ENCODE measurements at regions not wholly inside any gene's neighbourhood (a gene's known extent, or its start where the extent isn't known, plus 50 kb on each side); places are given as distances from the start of the nearest gene placed in this dataset.

DNA sequence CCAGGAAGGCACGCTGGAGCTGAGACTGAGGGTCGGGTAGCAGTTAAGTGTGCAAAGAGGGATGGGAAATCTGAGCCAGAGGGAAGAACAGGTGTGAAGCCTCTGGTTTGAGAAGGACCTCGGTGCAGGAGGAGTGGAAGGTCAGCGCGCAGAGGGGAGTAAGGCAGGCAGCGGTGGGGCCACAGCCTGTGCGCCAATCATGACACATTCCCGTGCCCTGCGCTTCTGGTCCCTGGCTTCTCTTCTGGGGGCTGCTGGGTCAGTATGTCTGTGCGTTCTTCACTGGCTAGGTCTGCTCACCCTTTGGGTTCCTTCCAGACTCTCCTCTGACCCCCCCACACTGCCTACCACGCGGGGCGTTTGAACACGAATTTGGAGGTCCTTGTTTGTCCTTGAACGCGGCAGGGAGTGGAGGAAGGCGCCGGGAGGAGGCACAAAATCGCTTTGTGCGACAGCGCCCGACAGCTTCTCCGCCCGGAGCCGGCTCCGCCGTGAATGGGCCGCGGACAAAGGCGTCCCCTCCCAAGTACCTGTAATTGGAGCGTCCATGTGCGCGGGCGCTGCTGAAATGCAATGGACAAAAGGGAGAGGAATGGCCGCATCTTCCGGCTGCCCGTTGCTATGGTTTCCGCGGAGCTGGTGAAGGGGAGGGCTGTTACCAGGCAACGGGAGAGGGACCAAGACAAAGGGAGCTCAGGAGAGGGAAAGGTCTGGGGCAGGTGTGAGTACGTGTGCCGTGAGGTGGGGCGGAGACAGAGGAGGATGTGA is 207.2 kb upstream of the SRRM4 start:
- DNase-seq = peak; percentile 84 to 93

DNA sequence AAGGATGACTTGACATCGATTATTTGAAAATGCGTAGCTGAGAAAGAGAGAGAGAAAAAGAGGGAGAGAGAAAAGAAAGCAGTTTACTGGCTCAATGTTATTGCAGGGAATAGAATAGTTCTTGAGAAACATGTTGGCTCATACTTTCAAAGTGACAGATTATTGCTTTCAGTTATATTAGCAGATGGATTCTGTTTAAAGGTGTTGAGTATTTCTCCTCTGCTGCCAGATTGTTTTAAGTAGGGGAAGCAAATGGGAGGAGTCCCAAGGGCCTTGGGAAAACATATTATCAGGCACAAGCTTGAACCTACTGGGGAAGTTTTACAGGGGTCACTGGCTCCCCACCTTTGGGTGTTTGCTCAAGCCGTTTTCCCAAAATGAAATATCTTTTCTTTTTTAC is 203.8 kb upstream of the SRRM4 start:
- DNase-seq = no peak

DNA sequence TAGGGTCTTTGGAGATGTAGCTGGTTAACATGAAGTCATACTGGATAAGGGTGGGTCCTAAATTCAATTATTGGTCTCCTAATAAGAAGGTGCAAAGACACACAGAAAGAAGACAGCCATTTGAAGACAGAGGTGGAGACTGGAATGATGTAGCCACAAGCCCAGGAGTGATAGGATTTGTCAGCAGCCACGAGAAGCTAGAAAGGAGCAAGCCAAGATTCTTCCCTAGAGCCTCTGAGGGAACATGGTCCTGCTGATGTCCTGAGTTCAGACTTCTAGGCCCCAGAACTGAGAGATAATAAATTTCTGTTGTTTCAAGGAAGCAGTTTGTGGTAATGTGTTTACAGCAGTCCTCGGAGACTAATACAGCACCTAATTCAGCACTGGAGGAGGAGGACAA is 203.3 kb upstream of the SRRM4 start:
- DNase-seq = no peak

DNA sequence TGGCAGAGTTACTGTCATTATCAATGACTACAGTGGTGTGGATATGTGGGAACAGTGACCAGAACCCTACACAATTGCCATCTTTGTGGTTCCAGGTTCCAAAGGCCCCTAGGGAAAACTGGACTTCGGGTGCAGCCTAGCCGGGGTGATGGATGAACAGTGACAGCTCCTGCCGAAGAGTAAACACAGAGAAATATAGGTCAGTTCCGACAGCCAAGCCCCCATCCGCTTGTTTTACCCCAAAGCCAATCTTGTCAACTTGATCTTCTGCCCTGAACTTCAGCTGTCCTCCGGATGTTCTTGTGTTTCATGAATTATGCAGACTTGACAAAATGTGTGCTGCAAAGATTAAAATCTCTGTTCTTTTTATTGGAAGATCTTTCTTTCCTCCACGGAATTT is 200.4 kb upstream of the SRRM4 start:
- no peak for DNase-seq

DNA sequence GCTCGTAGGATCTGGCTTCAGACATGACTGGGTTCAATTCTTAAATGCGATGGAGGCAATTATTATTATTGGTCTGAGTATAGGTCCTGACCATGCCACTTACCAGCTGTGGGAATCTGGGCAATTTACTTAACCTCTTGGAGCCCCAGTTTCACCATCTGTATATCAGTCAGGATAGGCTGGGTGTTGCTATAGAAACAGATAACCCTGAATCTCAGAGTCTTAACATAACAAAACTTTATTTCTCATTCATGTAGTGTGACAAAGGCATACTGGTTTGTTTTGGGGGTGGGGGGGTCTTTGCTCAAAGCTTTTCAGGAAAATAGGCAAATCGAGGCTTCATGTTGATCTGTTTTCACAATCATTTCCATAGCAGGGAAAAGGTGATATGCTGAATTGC is 199.6 kb upstream of the SRRM4 start:
- no peak for DNase-seq

DNA sequence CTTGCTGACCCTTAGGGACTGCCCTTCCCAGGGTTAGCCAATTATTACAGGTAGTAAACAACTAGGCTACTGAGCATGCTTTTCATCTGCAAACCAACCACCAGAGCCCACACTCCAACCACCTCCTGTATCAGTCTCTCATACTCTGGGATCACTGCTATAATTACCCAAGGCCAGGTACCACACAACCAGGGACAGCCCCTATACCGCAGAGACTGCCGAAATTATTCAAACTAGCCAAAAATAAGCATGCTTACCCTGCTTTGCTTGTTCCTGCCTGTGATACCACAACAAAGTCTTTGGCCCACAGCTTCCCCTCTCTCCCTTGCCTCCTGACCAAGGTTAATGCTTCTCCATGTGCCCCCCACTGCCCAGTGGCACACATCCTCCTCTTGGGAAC is 197.6 kb upstream of the SRRM4 start:
- no peak for DNase-seq

DNA sequence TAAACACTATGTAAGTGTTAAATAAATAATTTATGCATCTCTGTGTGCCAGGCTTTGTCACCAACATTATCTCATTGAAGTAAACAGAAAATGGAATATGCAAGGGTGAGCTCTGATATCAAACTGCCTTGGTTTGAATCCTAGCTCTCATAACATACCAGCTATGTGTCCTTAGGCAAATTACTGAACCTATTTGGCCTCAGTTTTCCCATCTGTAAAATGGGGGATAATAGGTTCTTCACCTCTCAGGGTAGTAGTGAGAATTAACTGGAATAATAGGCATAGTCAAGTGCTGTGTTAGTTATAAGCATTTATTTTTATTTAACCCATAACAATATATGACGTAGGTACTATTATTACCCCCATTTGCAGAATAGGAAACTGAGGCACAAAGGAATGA is 190.8 kb upstream of the SRRM4 start:
- no peak for DNase-seq

DNA sequence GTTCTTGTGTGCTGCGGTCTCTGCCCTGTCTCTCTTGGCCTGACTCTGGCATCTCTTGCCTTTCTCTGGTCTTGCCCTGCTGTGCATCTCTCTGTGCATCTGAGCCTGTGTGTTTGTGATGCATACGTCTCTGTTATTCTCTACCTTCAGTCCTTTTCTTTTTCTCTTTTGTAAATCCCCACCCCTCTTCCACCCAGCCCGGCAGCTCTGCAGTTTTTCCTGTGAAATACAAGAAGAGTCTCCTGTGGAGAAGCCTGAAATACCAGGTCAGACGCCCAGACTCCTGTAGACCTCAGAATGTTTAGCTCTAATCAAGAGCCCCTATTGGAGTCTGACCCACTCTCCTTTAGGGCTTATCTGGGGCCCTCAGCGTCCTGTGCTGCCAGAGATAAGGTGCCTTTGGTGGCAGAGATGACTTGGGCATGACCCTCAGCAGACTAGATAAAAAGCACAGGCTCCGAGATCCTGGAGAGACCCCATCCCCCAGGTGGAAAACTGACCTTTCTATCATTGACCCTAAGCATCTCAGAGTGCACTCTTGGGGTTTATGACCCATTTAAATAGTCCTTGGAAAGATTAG is 167.5 kb upstream of the SRRM4 start:
- DNase-seq = no peak

DNA sequence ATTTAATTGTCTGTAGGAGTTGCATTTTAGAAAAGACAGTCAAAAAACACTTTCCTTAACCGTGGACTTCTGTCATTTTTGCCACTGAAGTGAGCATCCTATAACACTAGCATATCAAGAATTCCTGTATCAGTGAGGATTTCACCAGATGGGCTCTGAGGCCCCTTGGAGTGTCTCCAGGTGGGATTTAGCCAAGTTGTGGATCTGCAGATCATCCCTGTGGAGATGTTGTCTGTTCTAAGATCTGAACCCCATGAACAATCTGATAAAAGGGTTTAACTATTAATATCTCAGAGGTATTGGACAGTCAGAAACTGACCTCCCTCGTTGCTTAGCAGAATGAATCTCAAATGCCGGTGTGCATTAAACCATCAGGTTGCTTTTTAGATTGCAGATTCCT is 165.0 kb upstream of the SRRM4 start:
- no peak for DNase-seq

DNA sequence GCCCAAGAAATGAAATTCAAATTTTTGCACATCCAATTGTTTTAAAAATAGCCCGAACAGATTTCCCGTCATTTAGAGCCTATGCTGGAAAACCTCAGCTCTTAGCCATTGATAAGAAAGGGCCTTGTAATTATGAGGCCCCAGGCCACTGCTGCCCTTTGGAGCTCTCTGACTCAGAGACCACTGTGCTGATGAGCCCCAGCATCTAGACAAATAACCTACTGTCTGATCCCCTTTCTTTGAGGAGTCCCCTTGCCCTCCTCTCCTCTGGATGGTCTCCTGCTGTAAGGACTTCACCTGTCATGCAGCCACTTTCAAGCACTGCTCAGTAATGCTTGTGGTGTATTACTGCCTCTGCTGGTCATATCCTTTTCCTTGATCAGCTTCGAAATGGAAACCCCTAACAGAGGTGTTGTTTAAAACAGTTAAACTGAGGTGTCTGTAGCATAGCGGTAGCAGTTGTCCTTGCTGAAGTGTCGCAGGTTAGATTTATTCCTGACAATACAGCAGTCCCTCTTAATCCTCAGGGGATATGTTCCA is 159.9 kb upstream of the SRRM4 start:
- no peak for DNase-seq

DNA sequence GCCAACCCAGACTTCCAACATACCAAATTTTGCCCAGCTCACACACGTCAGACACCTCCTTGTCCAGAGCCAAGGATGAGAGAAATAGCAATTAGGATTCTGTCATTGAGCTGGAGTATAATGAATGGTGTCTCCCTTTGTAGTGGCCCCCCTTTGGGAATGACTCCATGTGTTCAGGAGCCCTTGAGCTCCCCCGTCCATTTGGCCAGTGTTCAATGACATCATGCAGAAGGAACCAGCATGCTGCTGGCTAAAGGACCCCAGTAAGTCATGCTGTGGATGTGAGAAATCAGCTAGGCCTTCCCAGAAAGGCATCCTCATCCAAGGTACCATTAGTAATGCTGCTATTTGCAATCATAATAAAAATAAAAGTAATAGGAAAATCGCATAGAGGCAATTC is 158.8 kb upstream of the SRRM4 start:
- DNase-seq = no peak

DNA sequence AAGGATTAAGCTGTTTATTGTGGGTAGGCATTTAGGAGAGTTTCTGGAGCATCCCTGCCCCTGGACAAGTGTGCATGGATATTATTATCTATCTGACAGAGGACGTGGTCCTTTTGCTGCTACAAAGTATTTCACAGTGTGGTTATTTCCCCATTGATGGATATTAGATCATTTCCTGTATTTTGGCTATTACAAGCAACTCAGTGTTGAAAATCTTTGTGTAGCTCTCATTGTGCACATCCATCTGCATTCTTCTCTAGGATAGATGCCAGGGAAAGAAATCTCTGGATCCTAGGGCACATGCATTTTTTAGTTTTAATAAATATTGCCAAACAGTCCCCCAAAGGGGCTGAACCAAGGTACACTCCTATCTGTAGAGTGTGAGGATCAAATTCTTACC is 154.3 kb upstream of the SRRM4 start:
- DNase-seq = no peak

DNA sequence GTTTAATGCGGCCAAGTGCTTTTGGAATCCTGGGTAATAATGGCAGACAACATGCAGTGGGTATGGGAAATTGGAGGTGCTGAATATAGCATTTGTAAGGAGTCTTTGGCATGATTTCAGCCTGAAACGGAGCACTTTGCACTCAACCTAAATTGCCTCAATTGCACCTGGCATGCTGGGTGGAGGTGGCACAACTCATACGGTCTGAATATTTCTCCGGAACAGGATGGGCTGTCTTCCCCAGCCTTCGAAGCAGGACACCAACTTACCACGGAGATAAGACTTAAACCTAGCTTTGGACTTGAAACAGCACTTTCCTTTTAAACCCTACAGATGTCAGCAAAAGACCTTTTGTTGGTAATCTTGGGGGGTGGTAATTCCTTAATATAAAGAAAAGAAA is 153.7 kb upstream of the SRRM4 start:
- DNase-seq = no peak

DNA sequence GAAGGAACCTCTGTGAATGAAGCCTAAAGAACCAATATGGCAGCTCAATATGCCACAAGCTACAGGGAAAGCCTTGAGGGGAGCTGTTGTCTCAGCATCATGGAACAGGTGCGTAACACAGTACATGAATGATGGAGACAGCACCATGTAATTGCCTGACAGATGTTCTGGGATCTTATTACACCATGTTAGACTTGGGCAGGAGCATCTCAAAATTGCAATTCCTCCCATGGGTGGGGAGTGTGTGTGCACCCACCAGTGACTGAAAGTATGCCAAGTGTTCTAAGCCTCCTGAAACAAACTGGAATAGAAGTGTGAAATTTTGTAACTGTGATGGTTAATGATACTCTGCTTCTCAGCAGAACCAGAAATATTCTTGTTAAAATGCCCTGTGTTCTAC is 151.0 kb upstream of the SRRM4 start:
- DNase-seq = no peak

DNA sequence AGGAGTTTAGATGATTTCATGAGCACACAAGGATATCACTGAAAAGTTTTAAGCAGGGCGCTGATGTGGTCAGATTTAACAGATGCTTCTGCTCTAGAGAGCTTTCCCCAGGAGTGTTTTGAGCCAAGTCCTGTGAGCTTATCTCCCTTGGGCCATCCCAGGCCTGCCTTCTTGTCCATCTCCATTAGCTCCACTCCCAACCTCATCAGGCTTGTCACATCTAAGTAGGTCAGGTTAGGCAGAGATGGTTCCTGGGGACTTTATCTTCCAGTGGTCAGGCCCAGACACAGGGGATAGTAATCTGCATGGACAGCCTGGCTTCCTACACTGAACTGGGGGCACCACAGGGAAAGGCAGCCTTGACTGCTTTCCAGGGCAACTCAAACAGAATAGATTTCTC is 145.4 kb upstream of the SRRM4 start:
- DNase-seq = no peak

DNA sequence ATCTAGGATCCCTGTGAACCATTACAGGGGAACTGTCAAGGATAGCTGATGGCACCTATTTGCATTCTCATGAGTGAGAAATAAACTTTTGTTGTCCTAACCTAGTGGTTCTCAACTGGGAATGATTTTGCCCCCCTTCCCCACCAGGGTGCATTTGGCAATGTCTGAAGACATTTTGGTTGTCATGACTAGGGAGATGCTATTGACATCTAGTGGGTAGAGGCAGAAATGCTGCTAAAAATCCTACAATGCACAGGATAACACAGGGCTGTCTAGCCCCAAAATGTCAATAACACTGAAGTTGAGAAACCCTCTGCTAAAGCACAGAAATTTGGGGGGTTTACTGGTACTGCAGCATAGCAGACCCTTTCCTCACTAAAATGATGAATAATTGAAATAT is 140.9 kb upstream of the SRRM4 start:
- DNase-seq = no peak

DNA sequence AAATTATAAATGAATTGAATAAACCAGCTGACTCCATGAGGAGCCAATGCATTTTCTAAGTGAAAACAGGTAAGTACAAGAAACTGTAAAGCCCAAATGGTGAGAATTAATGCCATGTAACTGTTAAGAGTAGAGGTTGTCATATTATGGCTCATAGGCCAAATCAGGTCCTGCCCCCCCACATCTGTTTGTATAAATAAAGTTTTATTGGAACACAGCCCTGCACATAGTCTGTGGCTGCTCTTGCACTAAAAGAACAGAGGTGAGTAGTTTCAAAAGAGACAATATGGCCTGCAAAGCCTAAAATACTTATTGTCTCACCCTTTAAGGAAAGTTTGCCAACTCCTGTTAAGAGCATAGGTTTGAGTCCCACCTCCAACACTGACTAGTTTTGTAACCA is 140.5 kb upstream of the SRRM4 start:
- DNase-seq = no peak

DNA sequence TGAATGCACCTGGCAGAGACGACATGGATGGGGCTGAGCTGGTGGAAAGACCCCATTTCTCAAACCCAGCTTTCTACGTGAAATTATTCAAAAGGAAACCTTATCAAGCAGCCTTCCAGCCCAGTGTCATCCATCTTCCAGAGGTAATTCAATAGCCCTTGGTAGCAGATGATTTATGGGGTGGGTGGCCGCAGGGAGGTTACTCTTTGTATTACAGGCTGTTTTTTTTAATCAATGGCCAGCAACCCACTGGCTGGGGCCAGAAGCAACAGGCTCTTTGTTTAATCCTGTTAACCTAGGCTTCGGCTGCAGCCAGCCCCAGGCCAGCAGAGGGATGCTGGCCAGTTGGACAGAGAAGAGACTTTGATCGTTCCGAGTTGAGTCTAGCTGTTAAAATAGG is 139.8 kb upstream of the SRRM4 start:
- no peak for DNase-seq

DNA sequence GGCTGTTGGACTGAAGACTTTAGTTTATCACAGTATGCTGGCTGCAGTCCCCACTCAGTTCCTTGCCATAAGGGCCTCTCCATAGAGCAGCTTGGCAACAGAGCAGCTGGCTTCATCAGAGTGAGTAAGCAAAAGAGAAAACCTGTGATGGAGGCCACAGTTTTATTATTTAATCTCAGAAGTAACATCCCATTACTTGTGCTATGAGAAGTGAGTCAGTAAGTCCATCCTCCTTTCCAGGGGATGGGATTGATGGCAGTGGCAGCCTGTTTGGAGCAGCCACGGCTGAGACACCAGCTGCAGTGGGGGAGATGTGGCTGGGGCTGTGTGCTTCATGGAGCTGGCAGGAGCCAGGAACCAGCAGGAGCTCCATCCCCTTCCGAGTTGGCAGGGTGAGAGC is 138.5 kb upstream of the SRRM4 start:
- DNase-seq = no peak

DNA sequence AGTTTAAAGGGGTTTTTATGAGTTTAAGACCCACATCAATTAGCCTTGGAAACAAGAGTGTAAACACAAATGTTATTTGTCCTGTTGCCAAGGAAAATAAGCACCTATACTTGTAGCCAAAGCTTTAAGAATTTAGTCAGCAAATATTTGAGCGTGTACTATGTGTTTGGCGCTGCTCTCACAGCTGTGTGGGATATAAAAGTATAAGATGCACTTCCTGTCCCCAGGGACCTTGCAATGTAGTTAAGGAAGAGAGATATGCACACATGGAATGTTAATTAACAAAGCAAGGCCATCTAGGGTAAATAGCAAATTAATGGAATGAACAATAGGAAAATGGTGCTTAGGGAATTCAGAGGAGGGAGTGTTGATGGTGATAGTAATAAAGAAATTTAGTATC is 134.9 kb upstream of the SRRM4 start:
- no peak for DNase-seq

DNA sequence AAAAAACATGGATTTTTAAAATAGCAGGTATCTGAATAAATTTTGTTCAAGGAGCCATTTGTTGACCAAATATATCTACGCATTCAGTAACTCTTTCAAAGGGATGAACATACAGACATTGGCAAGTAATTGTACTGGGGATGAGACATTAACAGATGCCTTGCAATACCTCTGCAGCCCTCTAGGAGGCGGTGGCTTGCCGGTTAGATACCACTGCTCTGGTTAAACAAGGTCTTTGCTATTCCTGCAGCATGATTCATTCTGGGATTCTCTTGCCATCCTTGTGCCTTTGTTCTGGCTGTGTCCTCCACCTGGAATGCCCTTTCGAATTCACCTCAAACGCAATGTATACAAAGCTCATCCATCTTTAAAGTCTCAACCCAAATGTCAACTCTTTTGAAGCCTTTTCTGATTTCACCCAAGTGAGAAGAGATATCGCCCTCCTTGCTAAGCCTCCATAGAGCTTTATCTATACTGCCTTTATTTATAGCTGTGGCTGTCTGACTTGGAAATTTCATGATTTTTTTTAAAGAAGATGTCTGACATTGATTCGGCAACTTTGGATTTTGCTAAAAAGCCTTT is 131.0 kb upstream of the SRRM4 start:
- DNase-seq = no peak

DNA sequence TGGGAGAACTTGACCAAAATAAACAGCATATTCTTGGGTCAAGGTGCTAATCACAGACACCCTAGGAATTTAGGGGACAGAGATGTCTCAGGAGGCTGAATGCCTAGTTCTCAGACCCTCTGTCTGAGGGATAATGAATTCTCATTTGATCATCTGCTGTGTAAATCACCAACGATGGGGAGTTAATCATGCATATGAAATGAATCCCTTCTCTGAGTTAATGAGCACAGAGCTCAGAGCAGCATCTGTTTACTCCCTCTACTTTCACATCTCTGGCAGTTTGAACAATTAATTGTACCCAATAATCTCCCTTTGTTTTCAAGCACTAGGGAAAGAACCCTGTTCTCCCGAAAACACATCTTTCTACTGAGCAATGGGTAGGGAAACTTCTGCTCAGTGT is 129.4 kb upstream of the SRRM4 start:
- DNase-seq = no peak

DNA sequence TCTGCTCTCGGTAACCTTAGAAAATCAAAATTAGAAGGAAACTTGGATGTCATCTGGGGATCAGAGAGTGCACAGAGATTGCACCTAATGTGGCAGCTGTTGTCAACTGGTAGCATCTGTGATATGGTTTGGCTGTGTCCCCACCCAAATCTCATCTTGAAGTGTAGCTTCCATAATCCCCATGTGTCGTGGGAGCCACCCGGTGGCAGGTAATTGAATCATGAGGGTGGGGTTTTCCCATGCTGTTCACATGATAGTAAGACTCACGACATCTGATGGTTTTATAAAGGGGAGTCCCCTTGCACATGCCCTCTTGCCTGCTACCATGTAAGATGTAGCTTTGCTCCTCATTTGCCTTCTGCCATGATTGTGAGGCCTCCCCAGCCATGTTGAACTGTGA is 127.7 kb upstream of the SRRM4 start:
- no peak for DNase-seq

DNA sequence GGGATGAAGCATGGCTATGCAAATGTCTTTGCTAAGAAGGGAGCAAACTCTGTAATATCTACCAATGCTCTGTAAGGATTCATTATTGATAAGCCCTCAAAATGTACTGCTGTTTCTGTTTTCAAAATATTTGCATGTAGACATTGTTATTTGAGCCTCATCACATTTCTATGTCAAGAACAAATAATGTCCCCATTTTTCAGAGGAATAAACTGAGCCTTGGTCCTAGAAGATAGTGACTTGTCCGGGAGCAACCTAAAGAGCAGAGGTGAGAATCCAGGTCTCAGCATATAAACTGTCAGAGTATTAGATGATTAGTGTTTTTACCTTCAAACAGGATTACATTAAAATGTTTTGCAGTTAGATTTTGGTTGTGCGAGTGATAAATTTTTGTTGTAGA is 125.5 kb upstream of the SRRM4 start:
- DNase-seq = no peak

DNA sequence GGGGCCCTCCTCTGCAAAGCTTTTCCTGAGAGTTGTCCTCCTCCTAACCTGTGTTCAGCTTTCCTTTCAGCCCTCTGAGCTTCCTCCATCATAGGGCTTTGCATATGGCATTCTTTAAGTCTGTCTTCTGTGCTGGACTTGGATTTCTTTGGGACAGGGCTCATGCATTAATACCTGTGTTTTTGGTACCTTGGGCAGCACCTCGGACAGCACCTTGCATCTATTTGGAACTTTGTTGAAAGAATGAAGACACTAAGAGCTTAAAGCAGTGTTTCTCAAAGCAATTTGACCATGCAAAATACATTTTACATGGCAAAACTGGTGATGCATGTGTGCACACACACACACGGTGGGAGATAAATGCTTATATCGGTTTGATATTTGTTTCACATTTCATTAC is 115.0 kb upstream of the SRRM4 start:
- DNase-seq = no peak
